ENCODE measurements at regions not wholly inside any gene's neighbourhood (a gene's known extent, or its start where the extent isn't known, plus 50 kb on each side); places are given as distances from the start of the nearest gene placed in this dataset.

GRCh38 chr6:134740473-134741199, 209.3 kb downstream of the ALDH8A1 start (continued):
- no peak for TF ChIP-seq NANOG (IDR thresholded peaks at IDR 0.05; ENCODE audit: insufficient read depth, low read depth, low read length, poor library complexity, severe bottlenecking)
